ENCODE measurements at regions not wholly inside any gene's neighbourhood (a gene's known extent, or its start where the extent isn't known, plus 50 kb on each side); places are given as distances from the start of the nearest gene placed in this dataset.
"Not testable (repeated sequence)": the region's sequence is repeated elsewhere in the genome, so short reads cannot be mapped to it uniquely, and the experiment has no call there.

GRCh38 chrX:39402158-39402557 lies 600.9 kb downstream of the MID1IP1 start:
- DNase-seq (ENCODE audit: low read depth): no peak

DNA sequence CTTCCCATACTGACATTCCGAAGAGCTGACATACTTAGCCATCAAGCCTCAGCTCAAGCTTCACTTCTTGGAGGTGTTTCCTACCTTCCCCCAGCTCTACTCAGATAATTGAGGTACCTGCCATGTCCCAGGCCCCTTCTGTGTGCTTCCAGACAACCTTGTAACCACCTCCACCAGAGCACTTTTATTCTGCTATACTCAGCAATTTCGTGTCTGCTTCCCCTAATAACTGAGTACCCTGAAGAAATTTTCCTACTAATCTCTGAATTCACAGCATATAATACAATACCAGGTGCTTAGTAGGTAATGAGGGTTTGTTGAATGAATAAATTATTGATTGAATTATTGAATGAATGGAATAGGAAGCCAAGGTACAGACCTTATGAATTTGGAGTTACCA lies 605.5 kb downstream of the MID1IP1 start:
- no peak for DNase-seq (ENCODE audit: low read depth)

DNA sequence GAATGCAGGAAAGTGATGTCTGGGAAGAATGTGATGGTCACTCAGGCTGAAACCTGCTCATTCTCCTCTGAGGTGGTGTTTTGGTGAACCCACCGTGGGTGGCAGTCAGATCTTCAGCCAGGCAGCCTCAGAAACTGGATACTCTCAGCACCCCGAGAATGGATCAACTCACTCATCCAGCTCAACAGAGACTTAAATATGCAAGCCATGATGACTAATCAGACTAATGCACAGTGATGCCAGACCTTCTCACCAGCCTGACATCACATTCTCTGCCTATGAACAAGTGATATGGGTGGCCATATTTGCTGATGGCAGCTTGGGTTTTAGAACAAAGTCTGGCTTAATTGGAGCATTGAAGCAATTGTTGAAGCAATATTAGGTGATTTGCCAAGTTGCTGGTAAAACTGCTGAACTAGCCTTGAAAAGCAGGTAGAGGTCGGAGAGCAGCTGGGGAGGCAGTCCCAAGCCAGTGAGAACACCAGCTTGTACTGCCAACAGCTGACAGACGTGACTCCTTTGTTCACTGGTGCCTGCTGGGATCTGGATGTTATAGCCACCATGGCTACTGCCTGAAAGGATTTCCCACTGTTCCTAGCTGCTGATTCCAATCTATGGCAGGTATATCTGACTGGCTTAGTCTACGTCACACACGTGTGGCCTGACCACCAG lies 608.1 kb downstream of the MID1IP1 start:
- no peak for DNase-seq (ENCODE audit: low read depth)

DNA sequence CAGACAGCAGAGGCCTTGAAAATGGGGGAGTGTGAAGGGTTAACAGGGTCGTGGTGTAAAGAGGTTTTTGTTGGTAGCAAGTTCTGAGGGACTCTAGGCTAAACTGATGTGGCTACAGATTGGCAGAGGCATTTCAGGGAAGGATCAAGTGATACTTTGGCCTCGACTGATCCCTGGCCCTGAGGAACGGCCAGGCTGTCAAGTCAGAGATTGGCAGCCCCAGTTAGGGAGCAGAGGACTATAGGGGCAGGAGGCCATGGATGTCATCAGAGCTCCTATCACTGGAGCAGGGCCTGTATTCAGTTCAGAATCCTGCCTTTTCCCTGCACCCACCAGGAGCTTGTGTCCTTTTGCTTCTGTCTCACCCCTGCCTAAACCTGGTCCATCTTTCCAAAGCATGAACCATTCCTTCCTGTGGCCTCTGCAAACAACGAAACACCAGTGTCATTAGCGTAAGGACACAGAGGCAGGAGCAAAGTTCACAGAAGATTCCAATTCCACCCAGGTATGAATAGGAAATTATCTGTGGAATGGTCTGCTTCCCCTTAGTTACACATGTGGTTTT lies 613.1 kb downstream of the MID1IP1 start:
- DNase-seq (ENCODE audit: low read depth): no peak

DNA sequence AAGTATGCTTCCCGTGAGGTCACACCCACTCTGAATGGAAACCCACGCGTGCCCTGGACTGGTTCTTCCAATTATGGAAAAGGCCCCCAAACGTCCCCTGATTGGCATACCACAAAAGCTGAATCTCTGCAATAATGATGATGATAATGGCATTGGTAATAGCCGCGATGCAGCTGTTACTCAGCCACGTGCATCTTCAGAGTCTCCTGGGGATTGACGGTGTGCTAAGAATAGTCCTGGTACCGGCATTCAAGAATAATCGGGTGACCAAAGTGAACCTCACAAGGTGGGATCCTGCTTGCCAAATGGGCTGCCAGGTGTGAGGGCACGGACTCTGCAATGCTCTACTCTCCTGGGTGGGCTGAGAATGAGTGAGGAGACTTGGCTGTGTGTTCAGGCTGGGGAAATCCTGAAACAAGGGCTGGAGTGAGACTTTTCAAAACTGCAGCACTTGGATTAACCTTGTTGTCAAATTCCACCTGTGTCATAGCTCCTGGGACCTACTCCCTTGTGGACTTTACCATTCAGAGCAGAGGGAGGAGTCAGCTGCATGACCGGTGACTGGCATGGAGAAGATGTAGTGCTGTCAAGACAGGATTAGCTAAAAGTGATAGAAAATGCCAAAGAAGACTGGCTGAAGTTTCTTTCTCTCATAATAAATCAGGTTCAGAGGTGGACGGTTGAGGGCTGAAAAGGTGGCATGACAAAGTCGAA lies 615.4 kb downstream of the MID1IP1 start:
- DNase-seq (ENCODE audit: low read depth): no peak

GRCh38 chrX:39418254-39418704 lies 617.0 kb downstream of the MID1IP1 start:
- no peak for DNase-seq (ENCODE audit: low read depth)

- no peak for DNase-seq (ENCODE audit: low read depth)
Observed at GRCh38 chrX:39418731-39419638, 617.7 kb downstream of the MID1IP1 start.

GRCh38 chrX:39421006-39421405 lies 619.7 kb downstream of the MID1IP1 start:
- no peak for DNase-seq (ENCODE audit: low read depth)

DNA sequence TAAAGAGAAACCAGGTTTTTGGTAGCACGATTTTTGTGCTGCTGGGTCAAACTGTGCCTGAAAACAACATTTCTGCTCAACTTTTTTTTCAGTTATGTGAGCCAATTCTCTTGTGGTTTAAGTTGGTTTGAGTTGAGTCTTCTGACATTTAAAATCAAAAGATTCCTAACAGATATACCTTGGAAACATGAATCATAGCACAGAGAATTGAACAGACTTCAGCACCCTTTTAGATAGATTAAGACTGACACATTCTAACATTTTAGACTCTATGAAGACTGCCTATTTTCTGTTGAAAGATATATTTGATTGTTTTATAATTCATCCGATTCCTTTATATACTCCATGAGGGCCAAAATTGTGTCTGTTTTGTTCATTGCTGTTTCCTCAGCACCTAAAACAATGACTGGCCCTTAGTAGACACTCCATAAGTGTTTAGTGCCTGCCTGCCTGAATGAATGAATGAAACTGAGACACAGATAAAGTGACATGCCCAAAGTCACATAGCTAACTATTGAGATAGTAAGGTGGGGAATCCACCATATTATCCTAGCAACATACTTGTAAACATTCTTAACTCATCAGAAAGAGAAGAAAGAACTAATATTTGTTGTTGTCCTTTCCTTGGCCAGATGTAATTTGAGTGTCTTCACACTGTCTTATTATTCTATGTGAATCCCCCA lies 624.0 kb downstream of the MID1IP1 start:
- no peak for DNase-seq (ENCODE audit: low read depth)

GRCh38 chrX:39426101-39426500 lies 624.8 kb downstream of the MID1IP1 start:
- DNase-seq (ENCODE audit: low read depth): no peak

DNA sequence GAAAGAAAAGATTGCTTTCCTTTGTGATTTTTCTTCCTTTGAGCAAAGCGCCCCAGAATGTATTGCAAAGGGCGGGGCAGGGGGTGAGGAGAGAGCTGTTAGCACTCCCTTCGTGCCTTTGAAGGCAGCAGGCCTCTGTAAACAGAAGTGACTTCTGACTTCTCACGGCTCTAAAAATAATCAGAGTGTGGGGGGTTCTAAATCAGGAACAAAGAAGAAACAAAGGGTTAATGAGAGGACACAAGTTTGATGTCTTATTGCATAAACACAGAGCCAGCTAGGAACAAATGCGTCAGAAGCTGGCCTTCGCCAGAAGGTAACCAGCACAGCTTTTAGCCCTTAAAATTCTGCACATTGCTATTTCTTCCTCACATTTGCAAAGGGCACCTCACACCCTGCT lies 626.2 kb downstream of the MID1IP1 start:
- DNase-seq (ENCODE audit: low read depth): no peak

DNA sequence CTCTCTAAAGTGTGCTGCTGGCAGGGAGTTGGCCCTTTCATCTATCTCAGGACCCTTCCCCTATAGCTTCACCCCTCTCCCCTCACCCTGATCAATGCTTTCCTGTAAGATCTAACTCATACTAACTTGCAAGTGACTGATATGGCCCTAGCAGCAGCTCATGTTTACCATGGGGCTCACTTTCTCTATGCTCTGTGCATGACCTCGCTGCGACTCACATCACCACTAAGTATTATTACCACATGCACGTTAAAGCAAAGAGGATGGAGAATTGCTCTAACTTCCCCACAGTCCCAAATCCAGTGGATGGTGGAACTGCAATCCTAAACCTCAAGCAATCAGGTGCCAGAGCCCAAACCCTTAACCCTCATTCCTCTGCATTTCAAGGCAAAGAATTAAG lies 626.6 kb downstream of the MID1IP1 start:
- peak; percentile 44 for DNase-seq (ENCODE audit: low read depth)

GRCh38 chrX:39430551-39430950 lies 629.3 kb downstream of the MID1IP1 start:
- no peak for DNase-seq (ENCODE audit: low read depth)

GRCh38 chrX:39431893-39432292 lies 630.6 kb downstream of the MID1IP1 start:
- no peak for DNase-seq (ENCODE audit: low read depth)

DNA sequence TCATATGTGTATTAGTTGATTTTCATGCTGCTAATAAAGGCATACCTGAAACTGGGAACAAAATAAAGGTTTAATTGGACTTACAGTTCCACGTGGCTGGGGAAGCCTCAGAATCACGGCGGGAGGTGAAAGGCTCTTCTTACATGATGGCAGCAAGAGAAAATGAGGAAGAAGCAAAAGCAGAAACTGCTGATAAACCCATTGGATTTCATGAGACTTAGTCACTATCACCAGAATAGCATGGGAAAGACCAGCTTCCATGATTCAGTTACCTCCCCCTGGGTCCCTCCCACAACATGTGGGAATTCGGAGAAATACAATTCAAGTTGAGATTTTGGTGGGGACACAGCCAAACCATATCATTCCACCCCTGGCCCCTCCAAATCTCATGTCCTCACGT lies 633.4 kb downstream of the MID1IP1 start:
- not testable (repeated sequence) for DNase-seq (ENCODE audit: low read depth)

DNA sequence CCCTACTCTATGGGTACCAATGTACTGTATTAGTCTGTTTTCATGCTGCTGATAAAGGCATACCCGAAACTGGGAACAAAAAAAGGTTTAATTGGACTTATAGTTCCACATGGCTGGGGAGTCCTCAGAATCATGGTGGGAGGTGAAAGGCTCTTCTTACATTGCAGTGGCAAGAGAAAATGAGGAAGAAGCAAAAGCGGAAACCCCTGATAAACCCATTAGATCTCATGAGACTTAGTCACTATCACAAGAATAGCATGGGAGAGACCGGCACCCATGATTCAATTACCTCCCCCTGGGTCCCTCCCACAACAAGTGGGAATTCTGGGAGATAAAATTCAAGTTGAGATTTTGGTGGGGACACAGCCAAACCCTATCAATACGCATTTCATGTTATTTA lies 635.3 kb downstream of the MID1IP1 start:
- not testable (repeated sequence) for DNase-seq (ENCODE audit: low read depth)

DNA sequence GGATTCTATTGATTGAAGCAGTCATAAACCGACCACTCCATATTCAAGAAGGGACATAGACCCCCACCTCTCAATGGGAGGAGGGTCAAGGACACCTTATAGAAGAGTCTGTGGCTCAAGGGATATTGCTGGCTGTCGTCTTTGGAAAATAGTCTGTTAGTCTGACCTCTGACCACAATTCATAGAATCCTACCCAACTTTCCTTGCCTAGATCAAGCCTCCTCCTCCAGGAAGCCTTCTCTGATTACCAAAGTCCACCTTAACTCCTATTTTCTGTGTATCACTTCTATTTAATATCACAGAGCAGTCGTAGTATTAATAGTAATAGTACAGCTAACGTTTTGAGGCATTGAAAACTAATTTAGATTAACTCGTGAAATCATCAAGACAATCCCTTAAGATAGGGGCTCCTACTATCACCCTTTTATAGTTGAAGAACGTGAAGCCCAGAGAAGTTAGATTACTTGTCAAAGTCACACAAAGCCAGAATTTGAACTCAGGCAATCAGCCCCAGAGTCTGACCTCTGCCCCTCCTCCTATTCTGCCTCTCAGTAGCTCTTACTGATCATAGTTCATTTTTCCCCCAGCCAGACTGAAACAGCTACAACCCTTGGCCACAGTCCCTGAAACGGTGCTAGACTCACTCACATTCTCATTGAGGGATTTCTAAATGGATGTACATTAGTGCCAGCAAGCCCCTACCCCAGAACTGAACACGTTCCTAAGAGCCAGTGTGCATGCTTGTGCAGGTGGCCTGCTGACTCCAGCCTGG lies 636.6 kb downstream of the MID1IP1 start:
- no peak for DNase-seq (ENCODE audit: low read depth)

- no peak for DNase-seq (ENCODE audit: low read depth)
Observed at GRCh38 chrX:39438603-39439602, 637.6 kb downstream of the MID1IP1 start.

DNA sequence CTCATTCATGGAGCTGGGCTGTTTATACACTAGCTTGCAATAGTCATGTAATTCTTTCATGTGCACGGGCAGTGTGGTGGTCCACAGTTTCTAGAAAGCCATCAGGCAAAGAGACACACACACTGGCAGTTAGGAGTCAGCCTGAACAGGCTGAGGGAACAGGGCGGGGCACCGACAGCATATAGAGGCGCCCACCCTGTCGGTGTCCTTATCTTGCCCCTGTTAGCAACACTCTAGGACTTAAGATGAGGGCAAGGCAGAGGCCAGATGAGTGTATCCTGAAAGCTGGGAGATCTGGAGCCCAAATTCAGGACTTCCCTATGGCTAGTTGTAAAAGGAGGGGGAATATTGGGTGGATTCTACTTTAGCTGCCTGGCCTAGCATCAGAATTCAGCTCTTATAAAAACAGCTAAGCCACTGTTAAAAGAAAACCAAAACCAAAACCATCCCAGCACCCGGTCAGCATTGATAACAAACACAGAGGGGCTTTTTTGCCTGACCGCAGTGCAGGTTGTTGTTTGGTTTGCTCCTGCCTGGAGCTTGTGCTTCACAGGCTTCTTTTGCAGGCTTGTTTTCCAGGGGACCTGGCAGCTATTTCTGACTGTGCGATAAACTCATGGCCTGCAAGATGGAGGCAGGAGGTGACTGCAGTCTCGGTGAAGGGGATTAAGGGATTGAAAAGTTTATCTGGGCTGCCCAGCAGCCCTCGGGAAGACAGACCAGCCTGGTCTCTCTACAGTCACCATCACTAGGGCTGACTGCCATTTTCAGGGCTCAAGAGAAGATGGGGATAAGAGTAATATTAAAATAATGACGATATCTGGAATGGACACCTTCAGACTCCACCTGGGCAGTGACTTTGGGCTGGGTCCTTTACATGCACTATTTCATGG lies 638.9 kb downstream of the MID1IP1 start:
- no peak for DNase-seq (ENCODE audit: low read depth)
